Testis (tissue), 2 donors: ENCODE measurements at regions not wholly inside any gene's neighbourhood (a gene's known extent, or its start where the extent isn't known, plus 50 kb on each side); places are given as distances from the start of the nearest gene placed in this dataset.
"Not testable (repeated sequence)": the region's sequence is repeated elsewhere in the genome, so short reads cannot be mapped to it uniquely, and the experiment has no call there.

Experiments
- DNase-seq: peaks from one replicate; pipeline ENCODE4 v3.0.0-alpha.2; 2019
- H3K27ac ChIP-seq, 2 donors: fragments of 200-600 bp; sonication (generic); one replicate each; pipeline ENCODE4 v1.5.1; 2019
- H3K27me3 ChIP-seq: fragments of 200-600 bp; sonication (generic); one replicate; pipeline ENCODE4 v1.5.1; 2019
- H3K36me3 ChIP-seq: fragments of 200-600 bp; sonication (generic); one replicate; pipeline ENCODE4 v1.5.1; 2017; ENCODE audit warnings: low read depth; ENCODE audit errors: missing control alignments
- H3K4me1 ChIP-seq: fragments of 200-600 bp; sonication (generic); one replicate; pipeline ENCODE4 v1.5.1; 2019
- H3K4me3 ChIP-seq, 2 donors: fragments of 200-600 bp; sonication (generic); one replicate each; pipeline ENCODE4 v1.5.1; 2017 to 2019
- H3K9me3 ChIP-seq: fragments of 200-600 bp; sonication (generic); one replicate; pipeline ENCODE4 v1.5.1; 2017
- CTCF ChIP-seq, 3 experiments: fragments of 450-650 bp in 2 of 3; fragments of 200-600 bp in 1 of 3; sonication (generic) in 1 of 3; IDR thresholded peaks; one replicate each; pipeline ENCODE4 v1.5.1; 2016 to 2019; ENCODE audit warnings: antibody characterized with exemption in 3 of 3, mild to moderate bottlenecking in 2 of 3, moderate library complexity in 1 of 3
- POLR2A ChIP-seq: fragments of 450-650 bp; IDR thresholded peaks from one replicate; pipeline ENCODE4 v1.6.1; 2017; ENCODE audit warnings: antibody characterized with exemption, mild to moderate bottlenecking, moderate library complexity
- WGBS, 2 donors: methylation state at CpG; one replicate each; pipeline ENCODE4 v1.1.5; 2018; 5-methylcytosine and 5-hydroxymethylcytosine counted together
- intact Hi-C: fragments of 100-400 bp; cut with DNase I; formaldehyde crosslinking; loops from one replicate; pipeline ENCODE4 v1.15.1; 2023; ENCODE audit warnings: low total_unique reads
- small RNA-seq, 2 donors: library from RNA; depleted of rRNA; stranded (forward); fragments of <200 nt; gene quantifications; one replicate each; pipeline ENCODE3, GENCODE V24; 2016

GRCh38 chr20:53647286-53647821, 53.7 kb upstream of the ZNF217 start:
- Histone ChIP-seq H3K9me3 (no peaks in the 10 kb centered on the region), H3K27ac (no peak overlapping the region), H3K36me3 (no peaks in the 10 kb centered on the region), H3K27me3 (no peaks in the 10 kb centered on the region), H3K4me1 (peaks cover 8% of the 10 kb centered on the region), H3K4me3 (no peak overlapping the region)
- 89 to 98% methylated on average over 7 of the region's 7 CpGs for WGBS, 2 donors
- no peak for TF ChIP-seq CTCF (IDR thresholded peaks at IDR 0.05)
- TF ChIP-seq POLR2A: no peak
- intact Hi-C loops: no loop called here
- DNase-seq: no peak

- Histone ChIP-seq H3K4me3 (no peak overlapping the region), H3K36me3 (no peaks in the 10 kb centered on the region), H3K9me3 (no peaks in the 10 kb centered on the region), H3K27me3 (no peaks in the 10 kb centered on the region), H3K4me1 (peaks cover 5% of the 10 kb centered on the region), H3K27ac (no peak overlapping the region)
- no peak for TF ChIP-seq POLR2A
- TF ChIP-seq CTCF (IDR thresholded peaks at IDR 0.05): no peak
- intact Hi-C loops: no loop called here
- WGBS, 2 donors: 90 to 93% methylated on average over 3 of the region's 3 CpGs
- DNase-seq: no peak
Observed at GRCh38 chr20:53646550-53646949, 52.9 kb upstream of the ZNF217 start.

GRCh38 chr20:53645582-53645897, 51.9 kb upstream of the ZNF217 start:
- Histone ChIP-seq H3K4me3 (no peak overlapping the region), H3K27ac (no peak overlapping the region), H3K4me1 (peaks cover 5% of the 10 kb centered on the region), H3K9me3 (no peaks in the 10 kb centered on the region), H3K36me3 (no peaks in the 10 kb centered on the region), H3K27me3 (no peaks in the 10 kb centered on the region)
- DNase-seq: no peak
- 89 to 92% methylated on average over 2 of the region's 2 CpGs for WGBS, 2 donors
- TF ChIP-seq CTCF (IDR thresholded peaks at IDR 0.05) (no peak), POLR2A (no peak)
- intact Hi-C loops: no loop called here

- H3K27ac ChIP-seq, intact Hi-C loops, H3K9me3 ChIP-seq, DNase-seq, H3K36me3 ChIP-seq, H3K4me3 ChIP-seq, H3K27me3 ChIP-seq, H3K4me1 ChIP-seq: not testable (repeated sequence)
- 89 to 93% methylated on average over 8 of the region's 8 CpGs for WGBS, 2 donors
Observed at GRCh38 chr20:53644108-53644507, 50.5 kb upstream of the ZNF217 start.

Small RNAs in the stretch of these regions (small RNA-seq; reads per million reads assigned to genes)
- gene RNU7-14P: 0 reads per million in 2 donors
